Keratinocyte (primary cell): ENCODE measurements at regions not wholly inside any gene's neighbourhood (a gene's known extent, or its start where the extent isn't known, plus 50 kb on each side); places are given as distances from the start of the nearest gene placed in this dataset.

Source experiments
- DNase-seq: peaks from one replicate; pipeline ENCODE4 v3.0.0-alpha.2; 2011; ENCODE audit warnings: low read depth, missing footprints, low spot score
- FAIRE-seq: peaks from 2 replicates; lab custom pipeline; 2011; peaks lifted over from hg19 to GRCh38; lab: Jason Lieb, UNC
- H2AFZ ChIP-seq: 2 replicates; pipeline ENCODE4 v1.6.0; 2012; ENCODE audit warnings: low read length, control low read depth, inconsistent platforms; ENCODE audit not compliant: control insufficient read depth
- H3K27ac ChIP-seq: 2 replicates; pipeline ENCODE4 v1.5.1; 2011; ENCODE audit warnings: low read length; ENCODE audit not compliant: control insufficient read depth, insufficient read depth
- H3K27me3 ChIP-seq: 3 replicates; pipeline ENCODE4 v1.6.0; 2011; ENCODE audit warnings: low read length; ENCODE audit not compliant: control insufficient read depth, insufficient read depth; ENCODE audit errors: extremely low read depth
- H3K36me3 ChIP-seq, 2 experiments: 2 replicates in 1 of 2; 3 replicates in 1 of 2; pipeline ENCODE4 v1.5.1; 2011; ENCODE audit warnings: low read length in 2 of 2, mild to moderate bottlenecking in 1 of 2; ENCODE audit not compliant: control insufficient read depth in 2 of 2, insufficient read depth in 2 of 2; ENCODE audit errors: extremely low read depth in 1 of 2
- H3K4me1 ChIP-seq: 3 replicates; pipeline ENCODE4 v1.5.1; 2011; ENCODE audit warnings: low read length; ENCODE audit not compliant: control insufficient read depth, insufficient read depth; ENCODE audit errors: extremely low read depth
- H3K4me2 ChIP-seq: 3 replicates; pipeline ENCODE4 v1.6.0; 2011; ENCODE audit warnings: low read depth, low read length; ENCODE audit not compliant: control insufficient read depth, insufficient read depth; ENCODE audit errors: extremely low read depth
- H3K4me3 ChIP-seq, 3 experiments: fragments of 200-600 bp in 1 of 3; sonication (generic) in 1 of 3; 2 replicates in 2 of 3; 3 replicates in 1 of 3; pipeline ENCODE4 v1.5.1; 2011 to 2016; ENCODE audit warnings: low read length in 3 of 3, mild to moderate bottlenecking in 3 of 3, control low read depth in 2 of 3, inconsistent platforms in 1 of 3, low read depth in 1 of 3, mixed read lengths in 1 of 3, mixed run types in 1 of 3, moderate library complexity in 1 of 3; ENCODE audit not compliant: control insufficient read depth in 2 of 3, insufficient read depth in 2 of 3; ENCODE audit errors: extremely low read depth in 1 of 3
- H3K79me2 ChIP-seq: 2 replicates; pipeline ENCODE4 v1.6.0; 2012; ENCODE audit warnings: low read length; ENCODE audit not compliant: control insufficient read depth, insufficient read depth
- H3K9ac ChIP-seq: 3 replicates; pipeline ENCODE4 v1.6.0; 2011; ENCODE audit warnings: low read length; ENCODE audit not compliant: control insufficient read depth, insufficient read depth; ENCODE audit errors: extremely low read depth
- H3K9me1 ChIP-seq: 3 replicates; pipeline ENCODE4 v1.6.0; 2011; ENCODE audit warnings: low read length; ENCODE audit not compliant: control insufficient read depth, insufficient read depth; ENCODE audit errors: extremely low read depth
- H3K9me3 ChIP-seq: 2 replicates; pipeline ENCODE4 v1.5.1; 2012; ENCODE audit warnings: low read depth, low read length; ENCODE audit not compliant: control insufficient read depth
- H4K20me1 ChIP-seq: 3 replicates; pipeline ENCODE4 v1.6.0; 2011; ENCODE audit warnings: low read length; ENCODE audit not compliant: control insufficient read depth, insufficient read depth; ENCODE audit errors: extremely low read depth
- CTCF ChIP-seq, 3 experiments: IDR thresholded peaks in 1 of 3; conservative IDR thresholded peaks in 1 of 3; optimal IDR thresholded peaks in 1 of 3; 2 replicates in 2 of 3; 3 replicates in 1 of 3; pipeline versions ENCODE3 to v1.5.1; 2011; ENCODE audit warnings: low read length in 3 of 3, mild to moderate bottlenecking in 3 of 3, moderate library complexity in 2 of 3, control low read depth in 1 of 3, inconsistent platforms in 1 of 3; ENCODE audit not compliant: insufficient read depth in 2 of 3; ENCODE audit errors: extremely low read depth in 1 of 3
- EZH2 ChIP-seq: IDR thresholded peaks from one replicate; pipeline ENCODE4 v1.6.1; 2012; ENCODE audit warnings: inconsistent platforms, mild to moderate bottlenecking, low read length, moderate library complexity
- dilution Hi-C: fragments of 300-500 bp; cut with MboI; formaldehyde crosslinking; loops from one replicate; pipeline ENCODE4 v1.7.0; 2020; ENCODE audit warnings: low sequenced_read_pairs; ENCODE audit not compliant: extremely low pct_ligation_motif_present

- Histone ChIP-seq H3K4me3 (no peak overlapping the region), H3K27ac (no peak overlapping the region), H3K79me2 (no peaks in the 10 kb centered on the region), H3K4me1 (no peaks in the 10 kb centered on the region), H3K27me3 (peaks cover 9% of the 10 kb centered on the region), H4K20me1 (no peaks in the 10 kb centered on the region), H3K9me3 (no peaks in the 10 kb centered on the region), H2AFZ (no peak overlapping the region), H3K36me3 (no peaks in the 10 kb centered on the region), H3K9ac (no peak overlapping the region), H3K4me2 (no peak overlapping the region), H3K9me1 (no peaks in the 10 kb centered on the region)
- FAIRE-seq, result no peak
- dilution Hi-C loops, result no loop called here
- DNase-seq, result no peak
- no peak for TF ChIP-seq CTCF (optimal IDR thresholded peaks at IDR 0.05 in 1 of 3, IDR thresholded peaks at IDR 0.05 in 1 of 3, conservative IDR thresholded peaks at IDR 0.05 in 1 of 3; ENCODE audit: extremely low read depth in 1 of 3, insufficient read depth in 2 of 3, low read length in 3 of 3)
- no peak for TF ChIP-seq EZH2
These were observed 261.8 kb downstream of the DLEU7 start for GRCh38 chr13:50581586-50582196.

- Histone ChIP-seq H3K4me2 (no peak overlapping the region), H3K27me3 (peaks cover 4% of the 10 kb centered on the region), H3K79me2 (no peaks in the 10 kb centered on the region), H3K9me3 (no peaks in the 10 kb centered on the region), H3K36me3 (no peaks in the 10 kb centered on the region), H2AFZ (no peak overlapping the region), H3K27ac (no peak overlapping the region), H3K9ac (no peak overlapping the region), H4K20me1 (no peaks in the 10 kb centered on the region), H3K4me1 (peaks cover 21% of the 10 kb centered on the region), H3K9me1 (no peaks in the 10 kb centered on the region), H3K4me3 (no peak overlapping the region)
- no peak for FAIRE-seq
- DNase-seq, result no peak
- no peak for TF ChIP-seq CTCF (optimal IDR thresholded peaks at IDR 0.05 in 1 of 3, IDR thresholded peaks at IDR 0.05 in 1 of 3, conservative IDR thresholded peaks at IDR 0.05 in 1 of 3; ENCODE audit: extremely low read depth in 1 of 3, insufficient read depth in 2 of 3, low read length in 3 of 3)
- TF ChIP-seq EZH2, result no peak
- dilution Hi-C loops, result no loop called here
These were observed 258.5 kb downstream of the DLEU7 start for GRCh38 chr13:50584856-50585580.
